BE2C (cell line): ENCODE measurements at regions not wholly inside any gene's neighbourhood (a gene's known extent, or its start where the extent isn't known, plus 50 kb on each side); places are given as distances from the start of the nearest gene placed in this dataset.

ENCODE experiments used
- DNase-seq: peaks from one replicate; pipeline ENCODE4 v3.0.0-alpha.2; 2020
- H3K27me3 ChIP-seq: fragments of 250-450 bp; sonication (Bioruptor Pico); 2 replicates; pipeline ENCODE4 v1.5.1; 2020; ENCODE audit warnings: mild to moderate bottlenecking
- H3K36me3 ChIP-seq: fragments of 250-450 bp; sonication (Bioruptor Pico); 2 replicates; pipeline ENCODE4 v1.5.1; 2020; ENCODE audit warnings: mild to moderate bottlenecking
- H3K4me1 ChIP-seq: fragments of 250-450 bp; sonication (Bioruptor Pico); 2 replicates; pipeline ENCODE4 v1.5.1; 2020
- H3K4me3 ChIP-seq: 2 replicates; pipeline ENCODE4 v1.5.1; 2011; ENCODE audit warnings: low read depth, low read length
- H3K9me3 ChIP-seq: fragments of 250-450 bp; sonication (Bioruptor Pico); 2 replicates; pipeline ENCODE4 v1.5.1; 2020
- TF ChIP-seq, protein P1 (sequence below): IDR thresholded peaks from 2 replicates; pipeline ENCODE4 v1.5.1; 2012; ENCODE audit warnings: mild to moderate bottlenecking, low read depth, low read length

DNA sequence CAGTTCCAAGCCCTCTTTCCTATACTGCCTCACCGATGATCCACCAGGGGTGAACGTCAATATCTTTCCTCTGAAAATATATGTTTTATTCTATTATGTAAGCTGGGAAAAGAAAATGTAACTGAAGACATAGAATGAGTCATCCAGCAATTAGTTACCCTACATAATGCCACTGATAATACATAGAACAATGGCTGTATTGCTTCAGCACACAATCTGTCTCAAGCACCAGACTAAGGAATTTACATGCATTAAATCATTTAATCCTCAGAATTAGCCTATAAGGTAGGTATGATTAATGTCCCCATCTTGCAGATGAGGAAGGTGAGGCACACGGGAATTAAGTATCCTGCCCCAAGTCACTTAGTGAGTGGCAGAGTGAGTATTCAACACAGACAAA lies 472.8 kb downstream of the TOX3 start:
- no peak overlapping the region for H3K4me3 ChIP-seq
- no peaks in the 10 kb centered on the region for H3K27me3 ChIP-seq
- H3K4me1 ChIP-seq, result no peaks in the 10 kb centered on the region
- no peaks in the 10 kb centered on the region for H3K36me3 ChIP-seq
- no peak for DNase-seq
- no peaks in the 10 kb centered on the region for H3K9me3 ChIP-seq
- TF ChIP-seq, protein P1, sequence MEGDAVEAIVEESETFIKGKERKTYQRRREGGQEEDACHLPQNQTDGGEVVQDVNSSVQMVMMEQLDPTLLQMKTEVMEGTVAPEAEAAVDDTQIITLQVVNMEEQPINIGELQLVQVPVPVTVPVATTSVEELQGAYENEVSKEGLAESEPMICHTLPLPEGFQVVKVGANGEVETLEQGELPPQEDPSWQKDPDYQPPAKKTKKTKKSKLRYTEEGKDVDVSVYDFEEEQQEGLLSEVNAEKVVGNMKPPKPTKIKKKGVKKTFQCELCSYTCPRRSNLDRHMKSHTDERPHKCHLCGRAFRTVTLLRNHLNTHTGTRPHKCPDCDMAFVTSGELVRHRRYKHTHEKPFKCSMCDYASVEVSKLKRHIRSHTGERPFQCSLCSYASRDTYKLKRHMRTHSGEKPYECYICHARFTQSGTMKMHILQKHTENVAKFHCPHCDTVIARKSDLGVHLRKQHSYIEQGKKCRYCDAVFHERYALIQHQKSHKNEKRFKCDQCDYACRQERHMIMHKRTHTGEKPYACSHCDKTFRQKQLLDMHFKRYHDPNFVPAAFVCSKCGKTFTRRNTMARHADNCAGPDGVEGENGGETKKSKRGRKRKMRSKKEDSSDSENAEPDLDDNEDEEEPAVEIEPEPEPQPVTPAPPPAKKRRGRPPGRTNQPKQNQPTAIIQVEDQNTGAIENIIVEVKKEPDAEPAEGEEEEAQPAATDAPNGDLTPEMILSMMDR, result no peak

DNA sequence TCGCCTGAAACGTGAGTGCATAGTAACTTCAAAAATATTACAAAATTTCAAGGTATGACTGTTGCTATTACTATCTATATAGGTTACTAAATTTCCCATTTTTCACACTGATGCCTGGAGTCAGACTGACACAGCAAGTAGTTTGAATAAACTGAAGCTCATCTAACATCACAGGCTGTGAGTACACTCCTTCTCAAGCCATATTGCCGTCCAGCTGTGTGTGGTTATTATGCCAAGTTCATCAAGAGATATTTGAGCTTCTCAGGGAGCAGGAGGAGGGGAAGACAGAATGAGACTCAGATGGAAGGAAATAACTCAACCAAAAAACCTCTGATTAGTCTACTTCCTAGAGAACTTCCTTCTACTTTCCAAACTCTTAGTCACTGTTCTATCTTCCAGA lies 473.9 kb downstream of the TOX3 start:
- TF ChIP-seq, protein P1, result no peak
- no peaks in the 10 kb centered on the region for H3K27me3 ChIP-seq
- no peaks in the 10 kb centered on the region for H3K9me3 ChIP-seq
- H3K4me3 ChIP-seq, result no peak overlapping the region
- no peaks in the 10 kb centered on the region for H3K4me1 ChIP-seq
- DNase-seq, result no peak
- no peaks in the 10 kb centered on the region for H3K36me3 ChIP-seq

DNA sequence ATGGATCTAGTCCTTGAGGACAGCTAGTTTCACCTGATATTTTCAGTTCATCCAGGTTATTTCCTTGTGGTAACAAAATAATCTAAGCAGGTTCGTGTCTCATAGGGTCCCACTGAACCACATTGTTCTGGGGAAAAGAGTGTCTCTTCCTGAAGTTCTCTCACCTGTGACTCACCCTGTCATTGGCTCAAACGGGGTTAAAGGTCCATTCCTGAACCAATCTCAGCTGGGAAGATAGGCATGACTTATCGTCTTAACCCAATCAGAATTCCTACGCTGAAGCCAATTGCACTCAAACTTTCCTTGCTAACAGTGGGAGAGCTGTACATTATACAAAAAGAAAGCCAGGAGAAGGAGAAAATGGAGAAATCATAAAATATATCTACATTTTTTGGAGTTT lies 475.8 kb downstream of the TOX3 start:
- TF ChIP-seq, protein P1, result no peak
- DNase-seq, result no peak
- Histone ChIP-seq H3K9me3 (no peaks in the 10 kb centered on the region), H3K4me3 (no peak overlapping the region), H3K36me3 (no peaks in the 10 kb centered on the region), H3K4me1 (no peaks in the 10 kb centered on the region), H3K27me3 (no peaks in the 10 kb centered on the region)

DNA sequence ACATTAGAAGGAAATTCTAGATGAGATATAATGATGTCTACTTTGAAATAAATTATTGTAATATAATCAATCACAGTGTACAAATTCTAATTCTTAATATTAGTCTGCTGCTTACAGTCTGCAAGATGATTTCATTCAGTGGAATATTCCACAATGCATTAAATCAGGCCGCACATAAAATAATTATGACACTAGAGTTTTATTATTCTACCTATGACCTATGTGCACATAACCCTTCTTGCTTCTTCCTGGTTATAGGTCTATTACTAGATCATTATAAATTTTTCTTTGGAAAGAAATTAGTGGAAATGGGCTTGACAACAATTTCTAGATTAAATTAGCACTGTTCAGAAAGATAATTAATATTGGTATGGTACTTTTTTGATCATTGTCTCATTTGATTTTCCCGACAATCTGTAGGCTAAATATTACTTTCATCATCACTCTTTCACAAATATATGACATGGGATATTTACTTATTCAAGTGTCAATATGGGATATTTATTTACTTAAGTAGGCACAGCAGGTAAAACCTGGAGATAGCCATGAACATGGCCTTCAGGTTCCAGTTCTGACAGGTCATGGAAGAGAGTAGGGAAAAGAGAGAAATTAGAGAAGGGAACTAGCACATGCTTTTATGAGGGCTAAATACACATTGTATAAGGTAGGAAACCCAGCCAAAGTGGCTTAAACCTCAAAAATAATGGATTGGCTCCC lies 476.4 kb downstream of the TOX3 start:
- Histone ChIP-seq H3K27me3 (no peaks in the 10 kb centered on the region), H3K9me3 (no peaks in the 10 kb centered on the region), H3K36me3 (no peaks in the 10 kb centered on the region), H3K4me1 (no peaks in the 10 kb centered on the region), H3K4me3 (no peak overlapping the region)
- TF ChIP-seq, protein P1, result no peak
- no peak for DNase-seq

DNA sequence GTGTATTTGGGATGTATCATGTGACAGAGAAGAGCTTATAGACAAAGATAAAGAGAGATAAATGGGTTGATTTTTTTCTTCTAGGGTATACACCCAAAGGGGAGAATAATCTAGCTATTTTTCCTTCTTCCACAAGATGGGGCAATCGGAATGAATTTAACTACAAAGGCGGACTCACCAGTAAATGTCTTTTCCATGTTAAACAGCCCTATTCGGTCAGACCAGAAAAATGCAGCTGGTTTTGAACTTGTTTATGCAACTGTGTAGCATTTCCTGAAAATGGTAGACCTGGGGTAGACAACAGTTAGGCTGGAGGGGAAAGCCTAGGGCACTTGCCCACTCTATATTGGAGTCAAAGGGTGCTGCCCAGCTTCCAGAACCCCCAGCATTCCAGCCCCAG lies 477.1 kb downstream of the TOX3 start:
- DNase-seq, result no peak
- Histone ChIP-seq H3K4me3 (no peak overlapping the region), H3K27me3 (no peaks in the 10 kb centered on the region), H3K36me3 (no peaks in the 10 kb centered on the region), H3K9me3 (no peaks in the 10 kb centered on the region), H3K4me1 (no peaks in the 10 kb centered on the region)
- TF ChIP-seq, protein P1, result peak; percentile 56

DNA sequence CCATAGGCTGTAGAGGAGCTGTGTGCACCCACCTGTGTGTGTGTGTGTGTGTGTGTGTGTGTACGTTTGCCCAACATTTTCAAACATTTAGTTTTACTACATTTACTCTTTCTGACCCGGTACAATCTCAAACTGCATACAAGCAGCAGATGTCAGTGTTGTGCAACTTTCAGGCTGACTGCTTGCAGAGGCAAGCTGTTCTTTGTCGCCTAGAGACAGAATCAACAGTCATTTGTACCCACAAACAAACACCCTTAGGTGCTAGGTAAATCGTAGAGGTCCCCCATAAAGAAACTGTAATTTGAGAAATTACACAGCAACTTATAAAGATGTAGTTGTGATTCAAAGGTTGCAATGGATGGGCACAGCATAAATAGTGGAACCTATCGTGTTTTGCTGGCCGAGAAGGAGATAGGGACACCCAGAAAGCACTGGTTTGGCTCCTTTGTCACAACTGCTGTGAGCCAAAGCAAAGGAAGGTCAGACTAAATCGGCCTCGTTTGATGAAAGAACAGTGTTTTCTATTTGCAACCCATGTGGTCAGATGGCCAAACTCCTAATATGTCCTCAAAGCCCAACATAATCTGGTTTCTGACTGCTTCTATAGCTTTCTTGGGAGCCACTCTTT lies 478.4 kb downstream of the TOX3 start:
- no peaks in the 10 kb centered on the region for H3K4me1 ChIP-seq
- DNase-seq, result peak; percentile 20
- no peaks in the 10 kb centered on the region for H3K9me3 ChIP-seq
- H3K36me3 ChIP-seq, result no peaks in the 10 kb centered on the region
- no peaks in the 10 kb centered on the region for H3K27me3 ChIP-seq
- no peak overlapping the region for H3K4me3 ChIP-seq
- TF ChIP-seq, protein P1, result peak; percentile 64
